ENCODE measurements at regions not wholly inside any gene's neighbourhood (a gene's known extent, or its start where the extent isn't known, plus 50 kb on each side); places are given as distances from the start of the nearest gene placed in this dataset.

DNA sequence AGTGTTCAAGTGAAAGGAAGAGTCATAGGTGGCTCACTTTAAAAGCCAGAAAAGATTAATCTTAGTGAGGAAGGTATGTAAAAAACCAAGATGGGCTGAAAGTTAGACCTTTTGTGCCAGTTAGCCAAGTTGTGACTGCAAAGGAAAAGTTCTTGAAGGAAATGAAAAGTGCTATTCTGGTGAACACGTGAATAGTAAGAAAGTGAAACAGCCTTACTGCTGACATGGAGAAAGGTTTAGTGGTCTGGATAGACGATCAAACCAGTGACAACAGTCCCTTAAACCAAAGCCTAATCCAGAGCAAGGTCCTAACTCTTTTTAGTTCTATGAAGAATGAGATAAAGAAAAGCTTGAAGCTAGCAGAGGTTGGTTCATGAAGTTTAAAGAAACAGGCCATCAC, 106.4 kb downstream of the CTH start:
- TF ChIP-seq, protein P1, sequence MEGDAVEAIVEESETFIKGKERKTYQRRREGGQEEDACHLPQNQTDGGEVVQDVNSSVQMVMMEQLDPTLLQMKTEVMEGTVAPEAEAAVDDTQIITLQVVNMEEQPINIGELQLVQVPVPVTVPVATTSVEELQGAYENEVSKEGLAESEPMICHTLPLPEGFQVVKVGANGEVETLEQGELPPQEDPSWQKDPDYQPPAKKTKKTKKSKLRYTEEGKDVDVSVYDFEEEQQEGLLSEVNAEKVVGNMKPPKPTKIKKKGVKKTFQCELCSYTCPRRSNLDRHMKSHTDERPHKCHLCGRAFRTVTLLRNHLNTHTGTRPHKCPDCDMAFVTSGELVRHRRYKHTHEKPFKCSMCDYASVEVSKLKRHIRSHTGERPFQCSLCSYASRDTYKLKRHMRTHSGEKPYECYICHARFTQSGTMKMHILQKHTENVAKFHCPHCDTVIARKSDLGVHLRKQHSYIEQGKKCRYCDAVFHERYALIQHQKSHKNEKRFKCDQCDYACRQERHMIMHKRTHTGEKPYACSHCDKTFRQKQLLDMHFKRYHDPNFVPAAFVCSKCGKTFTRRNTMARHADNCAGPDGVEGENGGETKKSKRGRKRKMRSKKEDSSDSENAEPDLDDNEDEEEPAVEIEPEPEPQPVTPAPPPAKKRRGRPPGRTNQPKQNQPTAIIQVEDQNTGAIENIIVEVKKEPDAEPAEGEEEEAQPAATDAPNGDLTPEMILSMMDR (conservative IDR thresholded peaks at IDR 0.05), result no peak
- no peak for TF ChIP-seq EZH2 (IDR thresholded peaks at IDR 0.05; ENCODE audit: low read depth)

All from PC-9 (cell line).